SIG-M5 (cell line): ENCODE measurements at regions not wholly inside any gene's neighbourhood (a gene's known extent, or its start where the extent isn't known, plus 50 kb on each side); places are given as distances from the start of the nearest gene placed in this dataset.

ENCODE experiments used
- DNase-seq: peaks from one replicate; lab custom pipeline; 2025; lab: John Stamatoyannopoulos, UW

DNA sequence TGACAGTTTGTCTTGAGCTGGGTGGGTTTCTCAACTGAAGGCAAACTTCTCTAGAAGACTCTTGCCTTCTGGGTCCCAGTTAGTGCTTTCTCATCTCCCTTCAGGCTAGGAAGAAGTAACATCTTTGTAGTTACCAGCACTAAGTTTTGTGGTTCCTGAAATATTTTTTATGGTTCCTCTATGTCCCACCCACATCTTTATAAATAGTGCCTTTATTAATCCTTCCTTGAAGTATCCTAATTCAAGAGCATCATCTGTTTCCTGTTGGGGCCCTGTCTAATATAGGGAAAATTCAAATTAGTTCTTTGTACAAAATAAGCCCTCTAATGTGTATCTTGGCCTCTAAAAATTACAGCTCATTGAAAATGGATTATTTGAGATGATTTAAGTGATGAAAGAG is 147.4 kb upstream of the MAOA start:
- DNase-seq, result no peak

DNA sequence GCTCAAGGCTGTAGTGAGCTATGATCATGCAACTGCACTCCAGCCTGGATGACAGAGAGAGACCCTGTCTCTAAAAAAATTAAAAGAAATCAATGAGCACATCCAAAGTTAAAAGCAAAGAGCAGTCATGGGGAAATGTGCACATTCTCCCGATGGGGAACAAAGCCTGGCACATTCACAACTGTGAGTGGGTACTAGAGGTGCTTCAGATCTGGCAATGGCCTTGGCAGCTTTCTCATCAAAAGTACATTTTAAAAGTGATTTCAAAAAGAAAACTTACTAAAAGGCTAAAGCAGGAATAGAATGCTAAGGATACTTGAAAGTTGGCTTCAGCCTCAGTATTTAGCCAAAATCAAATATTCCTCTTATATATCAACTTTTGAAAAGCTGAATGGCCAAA is 145.9 kb upstream of the MAOA start:
- DNase-seq, result no peak

DNA sequence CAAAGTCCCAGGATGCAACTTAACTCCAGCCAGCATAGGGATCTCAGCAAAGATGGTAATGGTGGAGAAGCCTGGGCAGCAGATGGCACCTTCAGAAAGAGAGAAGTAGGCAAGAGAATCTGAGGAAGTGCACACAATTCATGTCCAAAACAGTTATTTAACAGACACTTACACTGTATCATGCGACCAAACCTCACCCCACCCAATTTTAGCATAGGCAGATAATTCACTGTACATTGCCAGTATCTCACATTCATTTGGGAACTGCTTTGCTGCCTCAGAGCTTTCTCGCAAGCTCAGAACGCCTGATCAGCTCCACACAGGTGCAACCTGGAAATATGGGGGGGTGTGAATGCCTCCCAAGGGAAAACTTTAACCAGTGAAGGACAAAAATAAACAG is 143.0 kb upstream of the MAOA start:
- DNase-seq, result no peak

DNA sequence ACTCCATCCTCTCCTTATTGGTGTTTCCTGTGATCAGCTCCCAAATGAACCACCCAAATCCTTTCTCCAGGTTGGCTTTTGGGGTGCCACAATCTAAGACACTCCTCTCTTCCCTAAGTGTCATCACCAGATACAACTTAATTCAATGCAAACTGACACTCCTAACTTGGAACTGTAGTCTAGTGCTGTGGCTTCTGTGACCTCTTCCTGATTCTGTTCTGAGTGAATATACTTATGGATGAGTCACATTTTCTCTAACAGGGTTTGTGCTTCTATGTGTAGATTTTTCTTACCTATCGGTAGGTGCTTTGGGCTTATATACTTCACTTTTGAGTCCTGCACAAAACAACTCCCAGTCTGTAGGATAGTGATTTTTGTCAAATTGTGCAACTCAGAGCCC is 141.3 kb upstream of the MAOA start:
- no peak for DNase-seq

DNA sequence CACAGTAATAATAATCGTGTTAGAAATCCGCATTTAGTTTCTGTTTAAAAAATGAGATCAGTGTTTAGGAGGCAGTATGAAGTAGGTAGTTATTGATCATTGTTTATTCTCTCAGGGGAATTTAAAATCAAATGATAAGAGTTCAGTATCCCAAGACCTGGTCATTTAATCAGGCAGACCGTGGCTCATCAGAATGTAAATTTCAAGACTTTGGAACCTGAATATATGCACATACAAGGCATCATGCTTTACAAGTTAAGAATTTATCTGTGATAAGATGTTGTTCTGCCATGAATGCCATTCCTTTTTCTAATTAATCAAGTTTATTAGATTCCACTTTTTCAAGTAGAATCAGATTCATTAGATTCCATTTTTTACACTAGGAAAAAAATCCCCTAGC is 133.5 kb upstream of the MAOA start:
- no peak for DNase-seq

DNA sequence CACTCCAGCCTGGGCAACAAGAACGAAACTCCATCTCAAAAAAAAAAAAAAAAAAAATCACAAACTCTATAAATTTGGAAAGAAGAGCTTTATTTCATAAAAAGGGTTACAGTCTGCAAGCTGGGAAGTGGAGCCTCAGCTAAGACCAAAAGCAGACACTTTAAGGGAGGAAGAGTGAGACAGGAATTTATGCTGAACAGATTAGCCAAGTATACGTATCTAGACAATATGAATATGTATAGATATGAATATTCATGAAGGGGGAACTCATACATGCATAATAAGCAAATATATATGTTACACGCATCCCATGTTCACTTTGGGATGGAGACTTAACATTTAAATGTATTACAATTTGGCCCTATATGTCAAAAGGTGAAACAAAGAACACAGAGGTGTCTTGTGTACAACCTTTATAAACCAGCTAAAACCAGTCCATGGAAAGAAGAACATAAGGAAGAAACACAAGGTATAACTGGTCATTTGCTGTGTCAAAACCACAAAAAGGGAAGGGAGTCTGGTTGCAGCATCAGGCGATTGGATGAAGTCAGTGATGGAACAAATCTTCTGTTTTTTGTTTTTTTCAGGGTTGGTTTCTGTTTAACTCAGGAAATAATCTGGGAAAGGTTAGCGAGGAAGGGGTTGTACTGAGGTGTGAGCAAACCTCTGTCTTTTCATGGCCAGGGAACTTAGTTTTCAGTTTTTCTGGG is 130.0 kb upstream of the MAOA start:
- no peak for DNase-seq

DNA sequence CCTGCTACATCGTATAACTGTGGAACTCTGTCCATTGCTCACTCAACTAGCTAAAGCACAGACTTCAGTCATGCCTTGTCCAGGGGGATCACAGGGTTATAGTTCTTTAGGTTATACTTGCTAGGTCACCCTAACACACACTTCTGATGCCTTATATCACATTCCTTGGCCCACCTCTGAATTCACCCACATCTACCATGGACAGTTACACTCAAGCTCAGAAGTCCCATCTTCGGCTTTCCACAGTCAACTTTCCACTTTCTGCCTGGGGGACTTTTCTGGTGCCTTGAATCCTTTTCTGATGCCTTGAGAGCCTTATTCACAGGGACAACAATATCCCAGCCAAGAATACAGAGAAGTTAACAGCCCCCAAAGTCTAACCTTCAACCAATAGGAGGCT is 129.2 kb upstream of the MAOA start:
- no peak for DNase-seq

DNA sequence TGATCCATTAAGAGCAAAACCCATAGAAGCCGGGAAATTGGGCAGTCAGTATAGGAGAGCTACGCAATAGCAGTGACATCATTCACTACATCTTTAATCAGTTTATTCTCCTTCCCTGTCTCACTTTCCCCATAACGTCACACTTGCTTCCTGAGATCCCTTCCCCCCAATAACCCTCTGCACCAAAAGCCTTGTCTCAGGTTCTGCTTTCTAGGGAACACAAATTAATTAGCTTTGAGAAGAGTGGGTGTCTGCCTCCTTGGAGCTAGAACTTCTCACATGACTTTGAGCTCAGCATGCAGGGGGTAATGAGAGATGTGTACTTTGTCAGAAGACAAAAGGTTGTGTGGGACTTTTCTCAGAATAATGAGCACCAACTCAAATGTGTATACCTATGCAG is 128.3 kb upstream of the MAOA start:
- no peak for DNase-seq

DNA sequence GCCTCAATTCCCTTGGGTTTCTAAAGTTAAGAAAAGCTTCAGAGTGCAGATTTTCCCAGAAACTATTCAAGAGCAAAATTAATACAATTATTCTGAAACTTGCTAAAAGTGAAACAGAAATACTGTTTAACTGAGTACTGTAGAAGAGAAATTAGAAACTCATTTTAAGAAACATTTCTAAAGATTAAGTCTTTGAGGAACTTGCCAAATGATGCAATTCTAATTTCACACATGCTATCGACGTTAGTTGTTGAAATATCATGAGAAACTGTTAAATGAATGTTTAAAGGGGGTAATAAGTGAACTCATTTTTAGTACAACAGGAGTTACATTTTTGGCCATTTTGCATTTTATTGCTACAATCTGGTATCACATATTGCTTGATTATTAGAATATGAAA is 125.3 kb upstream of the MAOA start:
- DNase-seq, result no peak

DNA sequence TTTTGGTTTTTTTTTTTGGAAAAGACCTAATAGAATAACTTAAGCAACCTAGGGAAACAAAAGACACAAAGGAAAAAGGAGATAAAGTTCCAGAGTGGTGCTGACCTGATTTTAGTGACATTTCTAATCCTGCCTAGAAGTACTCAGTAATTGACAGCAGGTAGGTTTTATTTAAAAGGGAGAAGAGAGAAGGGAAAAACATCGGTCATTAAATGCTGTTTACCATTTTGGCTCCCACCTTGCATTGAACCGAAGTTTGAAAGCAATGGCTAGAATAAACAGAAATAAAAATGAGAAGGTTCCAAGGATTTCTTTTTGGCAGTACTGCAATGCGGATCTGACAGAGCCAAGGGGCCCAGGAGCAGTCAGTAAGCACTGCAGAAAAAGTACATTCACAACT is 115.8 kb upstream of the MAOA start:
- DNase-seq, result no peak

DNA sequence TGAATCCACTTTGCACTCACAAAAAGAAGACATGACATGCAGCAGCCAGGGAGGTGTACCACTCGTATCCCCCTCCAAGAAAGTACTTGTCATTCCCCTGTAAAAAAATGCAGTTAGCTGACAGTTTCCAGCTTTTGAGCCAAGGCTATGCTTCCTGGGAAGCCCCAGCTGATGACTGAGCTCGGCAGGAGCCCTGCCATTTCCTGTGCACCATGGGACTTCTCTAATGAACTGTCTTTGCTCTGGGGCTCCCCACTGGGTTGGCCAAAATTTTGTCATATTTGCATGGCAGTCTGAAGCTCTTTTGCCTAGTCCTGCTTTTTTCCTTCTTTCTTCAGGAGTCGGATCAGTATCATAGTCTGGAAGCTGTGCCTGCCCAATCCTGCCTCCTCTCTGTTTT is 104.5 kb upstream of the MAOA start:
- no peak for DNase-seq

DNA sequence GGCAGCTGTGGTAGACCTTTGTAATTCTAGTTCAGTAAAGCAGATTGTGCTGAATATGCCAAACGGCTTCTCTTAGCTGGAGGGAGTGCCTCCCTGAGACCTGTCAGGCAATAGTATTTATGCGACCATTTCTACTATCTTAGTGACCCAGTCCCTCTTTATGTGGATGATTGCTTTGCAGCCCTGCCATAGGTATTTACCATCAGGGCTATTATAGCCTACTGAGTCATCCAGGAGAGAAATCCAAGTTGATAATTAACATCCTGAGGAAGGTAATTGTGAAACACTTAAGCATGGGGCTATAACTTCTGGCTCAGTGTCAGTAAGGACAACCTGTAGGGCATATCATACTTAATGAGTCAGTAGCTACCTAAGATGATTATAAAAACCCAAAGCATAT is 103.9 kb upstream of the MAOA start:
- DNase-seq, result no peak

DNA sequence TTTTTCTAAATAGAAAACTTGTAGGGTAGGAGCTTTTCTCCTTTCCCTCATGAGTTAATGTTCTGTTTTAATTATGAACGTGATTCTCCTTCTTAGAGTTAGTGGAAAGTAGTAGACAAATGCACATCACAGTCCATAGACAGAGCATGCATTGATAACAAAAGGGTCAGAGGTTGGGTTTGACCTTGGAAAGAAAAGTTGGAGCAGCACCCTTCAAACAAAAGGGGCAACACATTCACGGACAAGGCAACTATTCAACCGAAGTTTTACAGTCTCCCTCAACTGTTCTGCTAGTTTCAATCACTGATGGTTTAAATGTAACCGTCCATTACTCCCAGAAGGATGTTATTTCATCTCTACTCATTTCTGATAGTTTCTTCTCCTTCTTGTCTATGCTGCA is 103.4 kb upstream of the MAOA start:
- no peak for DNase-seq

DNA sequence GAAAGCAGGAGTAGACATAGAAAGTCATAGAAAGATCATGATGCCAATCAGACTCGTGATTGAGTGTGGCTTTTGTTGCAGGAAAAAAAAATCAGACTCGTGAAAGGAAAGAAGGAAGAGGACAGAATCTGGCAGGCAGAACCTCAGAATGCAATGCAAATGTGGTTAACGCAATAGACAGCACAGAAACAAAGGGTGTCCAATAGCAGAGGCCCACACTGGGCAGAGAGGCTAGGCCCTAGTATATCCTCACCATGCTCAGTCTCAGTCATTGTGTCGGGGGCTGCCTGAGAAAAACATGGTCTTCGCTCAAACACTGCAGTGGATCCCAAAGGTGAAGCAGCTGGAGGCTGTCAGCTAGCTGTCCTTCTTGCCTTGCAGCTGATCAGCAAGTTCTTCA is 102.8 kb upstream of the MAOA start:
- DNase-seq, result no peak

DNA sequence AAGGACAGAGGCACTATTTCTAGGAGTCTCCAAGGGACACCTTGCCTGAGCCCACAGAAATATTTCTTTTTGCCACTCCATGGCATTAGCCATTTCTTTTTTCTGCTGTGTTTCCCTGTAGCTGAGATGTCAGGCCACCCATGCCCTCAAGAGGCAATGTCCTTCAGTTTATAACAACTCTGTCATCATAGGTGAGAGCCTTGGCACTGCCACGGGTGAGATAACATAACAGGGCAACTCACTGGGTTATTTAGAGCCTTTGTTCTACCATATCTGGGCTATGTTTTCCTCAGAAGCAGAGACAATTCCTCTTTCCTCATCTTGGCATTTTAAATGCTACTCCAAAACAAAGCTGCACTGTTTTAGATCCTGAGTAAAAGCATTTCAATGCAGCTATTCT is 99.9 kb upstream of the MAOA start:
- DNase-seq, result no peak

DNA sequence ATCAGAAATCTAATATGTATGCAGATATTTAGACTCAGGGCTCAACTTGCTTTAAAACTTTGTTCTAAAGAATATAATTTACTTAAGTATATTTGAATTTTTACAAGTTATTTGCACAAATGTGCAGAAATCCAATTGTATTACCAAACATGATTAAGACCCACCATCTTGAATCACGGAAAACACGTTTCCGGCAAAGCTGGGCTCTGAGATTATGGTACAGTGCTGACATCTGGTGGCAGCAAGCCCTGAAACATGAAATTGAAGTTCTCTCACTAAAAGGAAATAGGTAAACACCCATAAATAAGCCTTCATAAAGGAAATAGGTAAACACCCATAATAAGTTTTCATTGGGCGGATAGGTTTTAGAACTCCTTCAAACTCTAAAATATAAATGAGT is 98.3 kb upstream of the MAOA start:
- DNase-seq, result no peak

DNA sequence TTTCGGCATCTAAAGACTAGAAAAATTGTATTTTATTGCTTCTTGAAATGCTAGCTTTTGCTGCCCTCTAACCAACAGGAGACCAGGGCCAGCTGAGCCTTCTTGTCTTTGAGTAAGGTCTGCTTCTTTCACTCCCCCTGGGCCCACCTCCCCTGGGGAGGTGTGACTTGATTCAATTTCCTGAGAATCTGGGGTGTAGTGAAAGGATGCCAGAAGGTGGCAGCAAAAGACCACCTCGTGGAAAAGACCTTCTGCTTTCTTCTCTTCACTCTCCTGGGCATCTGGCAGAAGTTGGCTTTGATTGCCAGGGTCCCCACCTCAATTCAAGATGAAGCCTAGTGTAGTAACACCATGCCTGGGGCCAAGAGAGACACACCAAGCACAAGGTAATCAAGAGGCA is 96.5 kb upstream of the MAOA start:
- DNase-seq, result no peak

DNA sequence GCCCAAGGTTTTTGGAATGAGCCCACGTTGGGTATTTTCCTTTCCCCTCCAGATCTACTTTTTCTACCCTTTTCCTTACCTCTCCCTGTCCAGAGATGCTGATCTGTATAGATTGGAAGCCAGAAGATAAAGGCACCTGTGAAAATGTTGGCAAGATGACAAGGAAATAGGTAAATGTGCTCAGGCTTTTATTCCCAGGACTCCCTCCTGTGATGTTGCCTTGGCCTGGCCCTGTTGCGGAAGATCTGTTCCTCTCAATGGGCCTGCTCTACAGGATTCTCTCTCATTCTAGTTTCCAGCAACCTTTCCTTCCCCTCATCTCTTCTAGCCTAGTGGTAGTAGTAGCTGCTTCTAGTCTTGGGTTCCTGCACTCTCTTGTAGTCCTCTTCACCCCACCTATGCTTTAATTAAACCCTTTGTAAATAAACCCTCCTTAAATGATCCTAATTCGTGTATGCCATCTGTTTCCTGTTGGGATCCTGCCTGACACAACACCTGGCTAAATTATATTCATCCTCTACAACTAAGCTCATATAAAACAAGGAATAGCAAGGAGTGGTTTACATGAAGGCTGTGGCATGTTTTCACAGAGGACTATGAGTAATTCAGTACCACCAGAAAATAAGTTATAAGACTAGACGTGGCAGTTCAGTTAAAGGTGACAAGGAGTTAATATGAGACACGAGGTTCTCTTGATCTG is 95.7 kb upstream of the MAOA start:
- no peak for DNase-seq

DNA sequence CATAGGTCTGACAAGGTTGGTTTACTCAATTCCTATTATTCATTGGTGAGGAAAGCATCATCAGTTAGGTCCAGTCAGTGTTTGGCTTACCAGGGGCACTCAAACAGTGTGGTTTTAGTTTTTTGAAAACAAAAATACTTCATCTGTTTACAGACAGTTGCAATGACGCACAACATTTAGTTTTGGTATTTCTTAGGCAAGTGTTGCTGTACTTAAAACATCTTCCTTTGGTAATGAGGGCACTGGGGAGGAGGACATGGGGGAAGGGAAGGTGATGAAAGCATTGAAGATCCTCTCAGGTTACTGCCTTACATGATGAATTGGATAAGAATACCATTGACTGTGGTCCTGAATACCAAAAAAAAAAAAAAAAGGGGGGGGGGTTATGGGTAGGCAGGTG is 93.7 kb upstream of the MAOA start:
- no peak for DNase-seq

DNA sequence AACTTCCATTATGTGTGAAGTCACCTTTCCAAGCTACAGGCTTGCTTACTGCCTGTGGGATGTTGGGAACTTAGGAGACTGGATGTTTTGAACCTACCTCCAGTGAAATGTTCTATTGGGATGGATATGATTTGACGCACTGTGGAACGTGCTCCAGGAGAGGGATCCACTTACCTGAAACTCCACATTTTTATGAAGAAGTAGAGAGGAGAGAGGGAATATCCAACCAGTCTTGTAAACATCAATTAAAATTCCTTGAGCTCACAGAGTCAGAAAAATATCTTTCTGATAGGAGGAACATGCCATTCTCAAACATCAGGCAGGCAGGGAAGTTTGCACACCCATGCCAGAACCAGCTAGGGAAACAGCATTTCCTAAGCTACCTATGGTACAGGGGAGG is 91.1 kb upstream of the MAOA start:
- DNase-seq, result no peak

DNA sequence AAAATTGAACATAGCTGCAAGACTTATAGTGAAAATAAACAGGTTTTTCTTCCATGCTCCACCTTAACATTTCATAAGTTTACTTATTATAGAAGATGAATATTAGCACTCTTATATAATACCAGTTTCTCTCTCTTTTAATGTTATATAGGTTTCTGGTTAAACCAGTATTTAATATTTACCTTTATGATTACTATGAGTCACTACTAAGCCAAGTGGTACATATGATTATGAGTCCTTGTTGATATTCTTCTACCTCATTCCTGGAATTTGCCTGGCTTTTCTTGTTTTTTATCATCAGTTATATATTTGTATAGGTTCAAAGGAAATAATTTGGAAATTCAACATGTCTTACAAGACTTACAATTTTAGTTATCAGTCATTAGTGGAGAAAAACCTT is 89.9 kb upstream of the MAOA start:
- DNase-seq, result no peak

DNA sequence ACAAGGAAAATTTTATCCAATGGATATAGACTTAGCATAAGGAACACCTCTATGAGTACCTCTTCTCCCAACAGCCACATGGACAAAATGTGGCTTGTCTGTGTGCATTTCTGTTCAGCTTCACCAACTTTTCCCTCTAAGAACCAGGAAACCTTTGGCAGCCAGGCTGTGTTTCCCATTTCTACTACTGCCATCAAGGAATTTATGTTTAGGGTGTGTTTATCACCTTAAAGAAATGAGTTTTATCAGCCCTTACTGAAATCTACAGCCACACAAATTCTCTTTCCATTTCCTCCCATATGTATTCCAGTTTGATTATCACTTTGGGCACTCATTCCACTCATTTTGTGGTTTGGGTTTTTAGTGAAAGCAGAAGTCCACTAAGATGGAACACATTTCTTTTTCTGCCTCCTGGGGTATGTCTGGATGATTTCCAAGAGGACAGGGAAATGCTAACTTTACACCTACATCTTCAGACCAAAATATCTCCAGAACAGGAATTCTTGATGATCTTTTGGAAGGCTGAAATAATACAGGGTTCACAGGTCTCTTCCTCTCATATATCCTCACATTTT is 82.6 kb upstream of the MAOA start:
- no peak for DNase-seq

DNA sequence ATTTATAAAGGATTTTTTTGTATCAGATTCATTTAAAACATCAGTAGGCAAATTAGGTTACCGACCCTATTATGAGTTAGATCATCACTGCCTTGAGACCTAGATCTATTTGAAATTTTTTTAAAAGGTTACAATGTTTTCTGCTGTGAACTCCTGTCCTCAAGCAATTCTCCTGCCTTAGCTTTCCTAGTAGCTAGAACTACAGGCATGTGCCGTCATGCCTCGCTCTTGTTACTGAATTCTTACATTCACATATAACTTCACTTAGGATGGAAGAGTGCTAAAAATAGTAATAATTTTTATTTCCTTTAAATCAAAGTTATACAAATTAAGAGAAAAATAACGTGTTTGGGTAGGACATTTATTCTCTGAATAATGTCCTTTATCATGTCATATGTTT is 75.5 kb upstream of the MAOA start:
- DNase-seq, result no peak

DNA sequence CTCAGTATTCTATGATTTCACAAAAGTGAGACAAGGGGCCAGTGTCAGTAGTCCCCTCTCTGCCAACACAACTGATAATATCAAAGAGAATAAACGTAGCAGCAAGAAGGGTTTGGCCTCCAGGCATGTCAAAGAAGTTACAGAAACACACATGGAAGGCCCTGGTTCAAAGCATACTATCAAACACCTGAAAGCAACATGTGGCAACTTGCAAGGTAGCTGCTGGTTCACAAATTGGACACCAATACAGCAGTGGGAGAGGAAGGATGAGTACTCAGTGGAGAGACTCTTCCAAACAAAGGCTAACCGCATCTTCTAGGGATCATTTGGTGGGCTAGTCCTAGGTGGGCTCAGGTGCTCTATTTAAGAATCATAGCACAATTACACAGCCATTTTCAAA is 74.9 kb upstream of the MAOA start:
- DNase-seq, result no peak
